ENCODE measurements at regions not wholly inside any gene's neighbourhood (a gene's known extent, or its start where the extent isn't known, plus 50 kb on each side); places are given as distances from the start of the nearest gene placed in this dataset.
A peak's percentile ranks its signal among the peaks of the same experiment; 100 is the strongest.

GRCh38 chr1:51044834-51045233 lies 57.2 kb upstream of the C1orf185 start:
- TF ChIP-seq CTCF (IDR thresholded peaks at IDR 0.05) = peak in 10 of 12 donors; percentile 34 to 59 (median 52)
- TF ChIP-seq POLR2A (IDR thresholded peaks at IDR 0.05) = no peak
